ENCODE measurements at regions not wholly inside any gene's neighbourhood (a gene's known extent, or its start where the extent isn't known, plus 50 kb on each side); places are given as distances from the start of the nearest gene placed in this dataset.
A peak's percentile ranks its signal among the peaks of the same experiment; 100 is the strongest.
"Not testable (repeated sequence)": the region's sequence is repeated elsewhere in the genome, so short reads cannot be mapped to it uniquely, and the experiment has no call there.

DNA sequence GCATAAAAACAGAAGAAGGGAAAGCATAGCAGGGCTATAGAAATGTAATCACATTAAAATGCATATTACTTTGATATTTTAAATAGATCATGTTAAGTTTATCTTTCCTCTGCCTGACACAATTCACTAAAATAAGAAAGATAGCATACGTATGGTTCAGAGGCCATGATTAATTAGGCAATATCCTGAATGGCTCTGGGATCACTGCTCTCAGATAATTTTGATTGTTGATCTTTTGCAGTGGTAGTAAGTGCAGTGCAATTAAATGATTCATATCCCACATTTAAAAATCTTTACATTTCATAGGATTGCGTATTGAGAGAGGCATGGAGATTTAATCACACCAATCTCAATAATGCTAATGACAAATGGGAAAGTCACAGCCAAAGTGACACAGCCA, 1040.7 kb downstream of the SOCS6 start:
- no peak for DNase-seq

DNA sequence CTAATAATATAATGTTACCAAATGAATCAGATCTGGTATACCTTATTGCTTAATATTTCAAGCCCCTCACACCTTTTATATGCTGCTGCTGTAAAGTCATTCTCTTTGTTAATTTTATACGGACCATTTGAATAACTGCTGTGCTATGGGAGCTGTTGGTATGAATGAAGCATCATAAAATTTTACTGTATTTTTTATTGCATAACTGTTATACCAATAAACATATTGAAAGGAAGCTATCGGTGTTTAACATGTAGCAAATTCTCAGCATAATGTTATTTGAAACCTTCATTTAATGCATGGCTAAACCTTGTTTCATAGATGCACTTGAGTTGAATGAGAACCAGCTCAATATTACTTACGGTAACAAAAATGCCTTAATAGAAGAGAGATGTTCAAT, 1040.3 kb downstream of the SOCS6 start:
- DNase-seq: no peak

DNA sequence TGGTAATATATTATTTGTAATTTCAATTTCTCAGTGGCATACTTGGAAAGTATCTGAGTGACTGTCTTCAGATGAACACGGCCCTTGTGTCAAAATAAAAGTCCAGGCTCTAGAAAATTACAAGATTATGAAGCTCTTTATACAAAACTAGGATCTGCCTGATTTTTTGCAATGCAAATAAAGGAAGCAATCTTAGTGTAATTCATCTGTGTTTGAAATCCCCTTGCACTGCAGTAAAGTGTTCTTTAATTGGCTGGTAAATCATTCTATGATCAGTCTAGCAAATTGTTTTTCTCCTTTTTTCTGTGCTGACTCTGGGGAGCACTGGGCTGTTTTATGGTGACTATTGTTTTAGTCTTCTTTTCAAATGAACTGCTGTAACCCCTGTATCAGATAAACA, 1039.0 kb downstream of the SOCS6 start:
- DNase-seq: no peak

DNA sequence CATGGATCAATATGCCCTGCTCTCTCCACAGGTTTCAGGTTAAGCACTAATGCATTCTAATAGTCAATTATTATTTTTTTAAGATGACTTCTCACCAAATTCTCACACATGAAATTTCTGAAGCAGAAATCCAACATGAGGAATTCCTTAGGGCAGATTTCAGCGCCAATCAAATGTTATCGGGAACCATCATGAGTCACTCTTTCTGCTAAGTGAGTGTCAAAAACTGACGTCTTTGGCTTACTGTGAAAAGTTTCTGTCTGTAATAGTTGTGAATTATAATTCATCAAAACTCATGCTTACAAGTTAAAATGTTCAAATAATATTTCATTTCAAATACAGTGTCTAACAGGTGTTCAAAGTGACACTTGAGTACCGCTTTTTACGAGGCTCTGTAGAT, 1038.6 kb downstream of the SOCS6 start:
- no peak for DNase-seq

DNA sequence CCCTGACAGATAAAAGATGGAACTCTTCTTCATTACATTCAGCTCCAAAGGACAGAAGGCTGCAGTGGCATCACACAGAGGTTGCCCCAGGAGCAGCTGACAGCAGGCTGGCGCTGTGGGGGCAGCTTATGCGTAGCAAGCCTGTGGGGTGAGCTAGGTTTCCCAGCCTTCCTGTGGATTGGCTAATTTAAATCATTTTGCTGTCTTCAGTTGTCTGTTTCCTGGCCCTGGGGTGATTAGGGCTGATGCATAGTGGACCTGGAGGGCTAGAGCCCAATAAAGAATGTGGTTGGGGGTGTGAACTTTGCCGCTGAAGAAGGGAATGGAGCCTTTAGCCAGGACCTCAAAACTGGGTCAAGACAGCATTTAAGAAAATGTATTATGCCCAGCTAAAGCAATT, 1038.0 kb downstream of the SOCS6 start:
- no peak for DNase-seq

DNA sequence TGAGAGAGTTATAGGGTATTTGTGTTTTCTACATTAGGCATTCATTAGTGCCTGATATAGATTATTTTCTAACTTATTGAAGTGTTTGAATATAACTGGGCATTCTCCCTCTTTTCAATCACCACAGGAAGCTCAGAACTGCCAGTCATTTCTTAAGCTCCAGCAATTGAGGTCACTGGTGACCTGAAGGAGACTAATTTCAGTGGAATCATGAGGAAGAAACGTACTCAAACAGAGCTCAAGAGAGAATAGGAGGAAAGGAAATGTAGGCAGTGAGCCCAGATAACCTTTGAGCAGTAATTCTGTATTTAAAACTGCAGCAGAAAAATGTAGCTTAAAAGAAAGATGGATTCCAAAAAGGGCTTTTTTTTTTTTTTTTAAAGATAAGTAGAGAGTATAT, 1035.5 kb downstream of the SOCS6 start:
- DNase-seq: no peak

DNA sequence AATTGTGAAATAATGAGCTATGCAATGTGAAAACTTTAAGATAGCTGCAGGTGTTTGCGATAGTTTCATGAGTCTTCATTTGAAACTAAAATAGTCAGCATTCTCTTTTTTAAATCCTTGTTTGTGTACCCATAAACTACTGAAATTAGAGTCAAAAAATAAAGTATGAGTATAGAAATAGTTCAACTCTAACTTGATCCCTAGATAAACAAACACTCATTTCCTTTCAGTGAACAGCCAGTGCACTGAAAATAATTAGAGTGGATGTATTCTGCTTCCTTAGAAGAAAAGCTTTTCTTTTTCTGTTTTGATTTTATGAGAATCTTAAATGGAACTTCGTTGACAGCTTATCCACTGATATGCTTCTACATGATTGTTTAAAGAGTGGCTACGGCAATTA, 1033.4 kb downstream of the SOCS6 start:
- no peak for DNase-seq

DNA sequence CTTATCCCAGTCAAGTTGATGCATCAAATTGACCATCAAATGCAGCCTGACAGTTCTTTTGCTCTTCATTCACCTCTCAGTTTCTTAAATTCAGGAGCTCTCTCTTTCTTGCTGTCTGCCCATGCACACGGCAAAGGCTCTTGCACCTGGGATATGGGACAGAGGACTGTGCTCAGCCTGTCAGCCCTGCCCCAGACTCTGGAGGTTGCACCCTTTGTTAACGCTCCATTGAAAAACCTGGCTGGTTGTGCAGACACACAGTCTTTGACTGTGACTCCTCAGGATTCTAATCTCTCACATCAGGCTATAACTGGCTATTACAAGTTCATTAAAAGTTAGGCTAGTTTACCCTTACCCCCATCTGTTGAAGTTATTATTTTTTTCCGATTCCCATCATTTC, 1032.5 kb downstream of the SOCS6 start:
- DNase-seq: no peak

DNA sequence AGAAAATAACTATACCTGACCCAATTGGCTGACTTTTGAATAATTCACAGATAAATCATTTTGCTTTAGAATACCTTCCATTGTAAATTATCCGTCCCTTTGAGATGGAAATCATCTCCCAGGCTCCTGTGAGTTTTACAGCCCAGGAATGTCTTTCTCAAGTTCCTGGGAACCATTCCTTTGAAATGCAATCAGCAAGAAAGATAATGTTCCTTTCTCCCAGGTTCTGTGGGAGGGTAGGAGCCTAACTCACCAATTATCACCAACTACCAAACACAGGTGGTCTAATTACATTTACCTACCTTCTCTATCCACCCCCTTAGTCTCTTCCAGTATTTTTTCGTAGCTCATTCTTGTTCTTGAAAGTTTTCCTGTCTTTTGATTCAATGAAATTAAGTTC, 1016.0 kb downstream of the SOCS6 start:
- no peak for DNase-seq

DNA sequence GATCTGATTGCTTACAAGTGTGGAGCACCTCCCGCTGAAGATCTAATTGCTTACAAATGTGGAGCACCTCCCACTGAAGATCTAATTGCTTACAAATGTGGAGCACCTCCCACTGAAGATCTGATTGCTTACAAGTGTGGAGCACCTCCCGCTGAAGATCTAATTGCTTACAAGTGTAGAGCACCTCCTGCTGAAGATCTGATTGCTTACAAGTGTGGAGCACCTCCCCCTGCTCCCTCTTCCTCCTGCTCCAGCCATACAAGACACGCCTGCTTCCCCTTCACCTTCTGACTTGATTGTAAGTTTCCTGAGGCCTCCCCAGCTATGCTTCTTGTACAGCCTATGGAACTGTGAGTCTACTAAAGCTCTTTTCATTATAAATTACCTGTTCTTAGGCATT, 1014.9 kb downstream of the SOCS6 start:
- DNase-seq: not testable (repeated sequence)

DNA sequence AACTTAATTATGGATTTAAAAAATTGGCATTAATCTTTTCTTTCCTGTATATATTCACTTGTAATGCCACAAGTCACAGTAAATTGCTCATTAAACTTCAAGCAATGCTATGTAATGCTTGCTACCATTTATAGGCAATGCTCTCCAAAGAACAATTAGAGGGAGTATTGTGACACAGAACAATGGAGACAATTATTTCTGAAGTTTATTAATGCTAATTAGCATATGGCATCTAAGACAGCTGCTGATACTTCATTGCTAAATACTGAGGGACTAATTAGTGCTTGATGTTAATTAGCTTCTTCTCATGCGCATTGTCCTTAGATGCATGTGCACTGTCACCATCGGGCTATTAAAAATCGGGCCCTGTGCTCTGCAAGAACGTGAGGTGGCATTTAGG, 1012.8 kb downstream of the SOCS6 start:
- no peak for DNase-seq

DNA sequence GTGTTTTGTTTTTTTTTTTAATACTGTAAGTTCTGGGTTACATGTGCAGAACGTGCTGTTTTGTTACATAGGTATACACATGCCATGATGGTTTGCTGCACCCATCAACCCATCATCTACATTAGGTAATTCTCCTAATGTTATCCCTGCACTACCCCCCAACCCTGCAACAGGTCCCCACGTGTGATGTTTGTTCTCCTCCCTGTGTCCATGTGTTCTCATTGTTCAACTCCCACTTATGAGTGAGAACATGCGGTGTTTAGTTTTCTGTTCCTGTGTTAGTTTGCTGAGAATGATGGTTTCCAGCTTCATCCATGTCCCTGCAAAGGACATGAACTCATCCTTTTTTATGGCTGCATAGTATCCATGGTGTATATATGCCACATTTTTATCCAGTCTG, 1005.4 kb downstream of the SOCS6 start:
- DNase-seq: not testable (repeated sequence)

DNA sequence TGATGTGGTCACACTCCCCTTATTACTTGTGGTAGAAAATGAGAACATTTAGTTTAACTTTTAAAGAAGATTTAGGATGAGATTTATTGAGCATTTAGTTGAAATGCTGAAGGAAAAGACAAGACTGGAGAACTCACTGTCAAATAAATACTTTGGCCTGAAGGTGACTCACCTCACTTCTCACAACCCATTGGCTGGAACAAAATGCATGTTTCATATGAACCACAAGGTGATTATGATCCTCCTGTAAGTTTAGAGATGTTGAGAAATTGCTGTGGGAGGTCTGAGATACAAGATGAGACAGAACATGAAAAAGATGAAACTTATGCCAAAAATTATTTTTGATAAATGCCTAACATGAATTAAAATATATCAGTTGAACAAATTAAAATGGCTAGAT, 1004.5 kb downstream of the SOCS6 start:
- no peak for DNase-seq

DNA sequence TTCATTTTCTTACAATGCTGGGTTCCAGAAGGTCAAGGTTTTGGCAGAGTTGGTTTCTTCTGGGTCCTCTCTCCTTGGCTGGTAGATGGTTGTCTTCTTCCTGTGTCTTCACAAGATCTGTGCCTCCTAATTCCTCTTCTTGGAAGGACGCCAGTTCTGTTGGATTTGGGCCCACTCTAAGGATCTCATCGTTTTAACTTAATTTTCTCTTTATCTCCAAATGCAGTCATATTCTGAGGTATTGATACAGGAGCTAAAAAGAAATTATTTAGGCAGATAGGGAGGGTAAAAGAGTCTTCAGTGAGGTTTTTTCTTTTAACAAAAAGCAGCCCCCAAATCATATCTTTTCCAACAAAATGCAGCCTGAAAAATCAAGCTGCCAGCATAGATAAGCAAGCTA, 998.4 kb downstream of the SOCS6 start:
- no peak for DNase-seq

DNA sequence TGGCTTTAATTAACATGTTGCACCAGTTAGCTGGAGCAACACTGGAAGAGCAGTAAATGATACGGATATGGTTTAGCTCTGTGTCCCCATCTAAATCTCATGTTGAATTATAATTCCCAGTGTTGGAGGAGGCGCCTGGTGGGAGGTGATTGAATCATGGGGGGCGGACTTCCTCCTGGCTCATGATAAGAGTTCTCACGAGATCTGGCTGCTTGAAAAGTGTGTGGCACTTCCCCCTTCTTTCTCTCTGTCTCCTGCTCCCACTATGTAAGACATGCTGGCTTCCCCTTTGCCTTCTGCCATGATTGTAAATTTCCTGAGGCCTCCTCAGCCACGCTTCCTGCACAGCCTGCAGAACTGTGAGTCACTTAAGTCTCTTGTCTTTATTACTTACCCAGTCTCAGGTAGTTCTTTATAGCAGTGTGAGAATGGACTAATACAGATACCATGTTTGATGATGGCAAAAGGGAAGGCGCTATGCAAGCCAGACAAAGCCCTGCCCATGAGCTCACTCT, 963.6 kb downstream of the SOCS6 start:
- no peak for DNase-seq

DNA sequence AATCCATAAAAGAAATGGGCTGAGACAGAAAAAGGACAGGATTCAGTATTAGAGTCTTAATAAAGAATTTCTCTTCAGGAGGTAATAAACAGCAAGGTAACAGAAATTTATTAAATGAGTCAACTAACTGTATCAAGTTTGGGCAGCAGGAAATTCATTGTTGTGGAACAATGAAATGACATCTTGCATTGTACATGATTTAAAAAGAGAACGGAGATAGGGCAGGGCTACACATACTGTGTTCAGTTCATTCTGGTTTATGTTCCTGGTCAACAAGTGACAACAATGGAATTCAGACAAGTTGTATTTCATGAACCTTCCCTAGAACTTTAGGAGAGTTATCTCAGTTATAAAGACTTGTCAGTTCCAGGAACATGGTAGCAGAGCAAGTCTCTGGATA, 961.3 kb downstream of the SOCS6 start:
- no peak for DNase-seq

DNA sequence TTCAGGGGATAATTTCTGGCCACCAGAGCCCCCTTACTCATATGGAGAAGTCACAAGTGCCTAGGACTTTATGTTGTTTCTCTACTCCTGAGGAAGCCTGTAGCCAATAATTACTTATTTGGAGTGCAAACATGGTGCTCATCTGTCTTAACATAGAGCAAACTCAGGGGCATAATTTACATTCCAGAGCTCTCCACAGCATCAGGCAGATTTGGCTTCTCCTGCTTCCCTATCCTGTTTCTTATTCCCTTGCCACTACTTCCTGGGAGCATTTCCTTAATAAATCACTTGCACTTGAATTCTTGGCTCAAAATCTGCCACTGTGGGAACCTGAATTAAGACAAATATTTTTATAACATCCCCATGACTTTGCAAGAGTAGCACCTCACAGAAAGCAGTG, 960.9 kb downstream of the SOCS6 start:
- DNase-seq: no peak

DNA sequence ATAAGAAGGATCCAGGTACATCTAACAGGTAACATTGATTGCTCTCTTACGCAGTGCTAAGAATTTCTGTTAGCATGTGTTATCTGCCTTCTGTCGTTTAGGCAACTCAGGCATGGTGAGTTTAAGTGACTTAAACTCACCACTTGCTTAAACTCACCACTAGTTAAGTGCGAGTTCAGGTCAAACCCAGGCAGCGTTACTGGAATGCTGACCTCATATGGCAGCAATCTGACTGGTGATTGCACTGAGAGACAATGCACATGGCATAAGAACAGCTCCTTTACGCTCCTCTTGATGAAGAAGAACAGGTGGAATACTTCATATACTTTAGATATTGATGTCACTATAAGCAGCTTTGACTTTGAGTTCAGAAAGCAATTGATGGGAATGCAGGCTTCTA, 954.1 kb downstream of the SOCS6 start:
- DNase-seq: no peak

DNA sequence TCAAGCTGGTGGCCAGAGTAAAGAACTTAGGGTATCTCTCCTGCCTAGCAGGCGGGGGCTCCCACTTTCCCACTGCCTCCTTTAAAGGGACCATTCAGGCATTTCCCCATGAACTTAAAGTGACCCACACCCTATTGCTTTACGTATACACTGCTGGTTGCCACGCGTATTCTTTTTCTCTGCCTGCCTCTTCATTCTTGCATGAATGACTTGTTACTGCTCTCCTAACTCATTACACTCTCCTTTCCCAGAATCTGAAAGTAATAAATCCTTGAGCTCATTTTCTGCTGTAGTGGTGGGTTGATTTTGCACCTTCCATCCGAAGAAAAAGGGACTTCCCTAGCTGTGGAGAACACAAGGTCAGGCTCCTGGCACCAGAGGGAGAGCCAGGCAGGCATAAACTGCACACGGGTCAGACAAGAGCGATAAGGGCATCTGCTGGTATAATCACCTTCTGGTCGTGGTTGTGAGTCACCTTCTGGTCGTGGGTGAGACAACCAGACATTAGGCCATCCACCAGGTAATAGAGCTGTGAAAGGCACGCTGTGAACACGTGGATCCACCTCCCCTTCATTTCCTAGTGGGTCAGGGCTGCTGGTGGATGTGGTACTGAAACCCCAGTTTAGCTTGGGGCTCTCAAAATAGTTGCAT, 950.3 kb downstream of the SOCS6 start:
- DNase-seq: no peak

DNA sequence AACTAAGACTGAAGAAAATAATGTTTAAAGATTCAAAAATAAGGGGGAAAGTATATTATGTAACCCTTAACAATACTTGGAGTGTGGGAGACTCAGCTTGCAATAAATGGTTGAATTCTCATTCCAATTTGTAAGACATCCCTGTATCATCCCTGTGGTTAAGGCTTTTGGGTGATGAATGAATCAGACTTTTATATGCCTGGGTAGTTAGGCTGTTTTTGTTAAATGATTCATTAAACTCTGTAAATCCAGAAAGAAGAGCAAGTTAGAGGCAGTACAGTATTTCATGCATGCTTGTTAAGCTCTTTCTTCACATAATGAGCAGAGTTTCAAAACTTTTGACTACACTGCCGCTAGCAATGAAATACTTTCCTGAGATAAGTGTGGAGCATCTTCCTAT, 948.8 kb downstream of the SOCS6 start:
- no peak for DNase-seq

DNA sequence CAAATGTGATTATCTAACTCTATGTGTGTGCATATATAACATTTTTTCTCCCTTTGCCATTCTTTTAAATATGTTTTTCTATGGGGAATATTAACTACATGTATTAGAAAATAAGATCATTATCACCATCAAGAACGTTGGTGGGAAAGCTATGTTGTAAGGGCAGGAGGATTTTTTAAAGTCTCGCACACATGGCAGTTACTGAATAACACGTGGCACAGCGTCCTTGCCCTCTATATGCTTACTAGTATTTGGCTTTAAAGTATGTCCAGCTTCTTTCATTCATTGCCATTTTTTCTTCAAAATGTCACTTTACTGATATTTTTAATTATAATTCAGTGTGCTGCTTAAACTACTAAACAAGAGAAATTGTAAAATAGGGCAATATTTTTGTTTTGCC, 944.3 kb downstream of the SOCS6 start:
- DNase-seq: no peak

DNA sequence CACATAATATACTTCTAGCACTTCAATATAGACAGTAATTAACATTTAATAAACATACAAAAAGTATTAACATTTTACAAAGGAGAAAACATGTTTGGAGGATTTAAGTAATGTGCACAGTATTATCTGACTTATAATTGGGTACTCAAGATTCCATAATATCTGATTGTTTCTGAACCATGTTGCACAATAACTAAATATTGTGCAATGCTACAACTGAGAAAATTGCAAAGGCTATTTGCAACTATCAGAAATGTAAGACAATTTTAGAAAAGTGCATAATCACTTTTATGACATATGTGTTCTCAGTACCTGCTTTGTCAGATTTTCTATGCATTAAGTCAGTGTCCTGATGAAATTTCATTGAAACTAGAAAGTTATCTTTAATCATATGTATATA, 934.6 kb downstream of the SOCS6 start:
- DNase-seq: no peak

DNA sequence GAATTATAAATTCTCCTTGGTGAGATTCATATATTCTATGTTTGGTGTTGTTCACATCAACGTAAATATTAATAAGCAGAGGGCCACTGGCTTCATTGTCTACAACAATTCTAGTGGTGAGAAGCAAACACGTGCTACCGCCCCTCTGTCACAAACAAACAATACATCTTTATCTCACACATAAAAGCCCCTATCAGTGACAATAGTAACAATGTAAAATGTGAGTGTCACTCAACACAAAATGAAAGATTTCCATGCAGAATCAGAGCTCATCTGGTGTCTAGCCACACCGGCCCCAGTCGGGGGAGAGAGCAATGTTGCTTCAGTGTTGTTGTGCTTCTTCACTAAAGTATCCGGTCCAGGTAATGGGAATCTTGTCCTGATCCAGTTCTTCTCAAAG, 932.6 kb downstream of the SOCS6 start:
- DNase-seq: no peak

DNA sequence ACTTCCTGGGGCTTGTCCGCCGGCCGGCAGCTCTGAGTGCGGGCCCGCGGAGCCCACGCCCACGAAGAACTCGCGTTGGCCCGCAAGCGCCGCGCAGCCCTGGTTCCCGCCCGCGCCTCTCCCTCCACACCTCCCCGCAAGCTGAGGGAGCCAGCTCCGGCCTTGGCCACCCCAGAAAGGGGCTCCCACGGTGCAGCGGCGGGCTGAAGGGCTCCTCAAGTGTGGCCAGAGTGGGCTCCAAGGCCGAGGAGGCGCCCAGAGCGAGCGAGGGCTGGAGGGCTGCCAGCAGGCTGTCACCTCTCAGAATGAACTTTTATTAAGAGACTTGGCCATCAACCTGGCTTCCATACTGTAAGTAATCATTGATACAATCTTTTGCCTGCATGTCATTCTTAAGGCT, 923.9 kb downstream of the SOCS6 start:
- DNase-seq: not testable (repeated sequence)

DNA sequence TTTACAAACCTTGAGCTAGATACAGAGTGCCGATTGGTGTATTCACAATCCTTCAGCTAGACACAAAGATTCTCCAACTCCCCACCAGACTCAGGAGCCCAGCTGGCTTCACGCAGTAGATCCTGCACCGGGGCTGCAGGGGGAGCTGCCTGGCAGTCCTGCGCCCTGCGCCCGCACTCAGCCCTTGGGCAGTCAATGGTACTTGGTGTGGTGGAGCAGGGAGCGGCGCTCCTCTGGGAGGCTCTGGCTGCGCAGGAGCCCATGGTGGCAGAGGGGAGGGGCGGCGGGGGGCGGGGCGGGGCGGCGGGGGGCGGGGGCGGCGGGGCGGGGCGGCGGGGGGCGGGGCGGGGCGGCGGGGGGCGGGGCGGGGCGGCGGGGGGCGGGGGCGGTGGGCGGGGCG, 923.4 kb downstream of the SOCS6 start:
- DNase-seq: peak; percentile 30

DNA sequence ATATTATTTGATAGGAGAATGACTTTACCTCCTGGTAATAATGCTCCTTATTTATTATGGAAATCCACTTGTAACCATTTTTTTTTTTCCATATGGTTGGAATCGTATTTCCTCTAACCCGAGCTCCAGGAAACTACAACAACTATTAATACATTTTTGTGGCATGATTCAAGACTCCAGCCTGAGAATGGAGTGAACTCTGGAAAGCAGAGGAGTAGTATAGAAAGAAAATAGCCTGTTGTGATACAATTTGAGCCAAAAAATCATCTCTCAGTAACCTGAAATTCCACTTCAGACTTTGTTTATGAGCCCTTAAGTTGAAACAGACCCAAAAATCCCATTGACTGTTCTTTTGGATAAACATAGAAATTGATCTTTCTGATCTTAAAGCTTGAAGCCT, 921.1 kb downstream of the SOCS6 start:
- no peak for DNase-seq

Data from NCI-H510A (cell line).